GM12873 (cell line): ENCODE measurements at regions not wholly inside any gene's neighbourhood (a gene's known extent, or its start where the extent isn't known, plus 50 kb on each side); places are given as distances from the start of the nearest gene placed in this dataset.

ENCODE experiments used
- TF ChIP-seq, protein P1 (sequence below): IDR thresholded peaks from 2 replicates; pipeline ENCODE4 v1.5.1; 2012; ENCODE audit warnings: low read depth, mild to moderate bottlenecking, moderate library complexity, low read length, control low read depth; ENCODE audit not compliant: insufficient read depth; ENCODE audit errors: missing control alignments

GRCh38 chr1:2927393-2928360 is 93.6 kb upstream of the ACTRT2 start:
- TF ChIP-seq, protein P1, sequence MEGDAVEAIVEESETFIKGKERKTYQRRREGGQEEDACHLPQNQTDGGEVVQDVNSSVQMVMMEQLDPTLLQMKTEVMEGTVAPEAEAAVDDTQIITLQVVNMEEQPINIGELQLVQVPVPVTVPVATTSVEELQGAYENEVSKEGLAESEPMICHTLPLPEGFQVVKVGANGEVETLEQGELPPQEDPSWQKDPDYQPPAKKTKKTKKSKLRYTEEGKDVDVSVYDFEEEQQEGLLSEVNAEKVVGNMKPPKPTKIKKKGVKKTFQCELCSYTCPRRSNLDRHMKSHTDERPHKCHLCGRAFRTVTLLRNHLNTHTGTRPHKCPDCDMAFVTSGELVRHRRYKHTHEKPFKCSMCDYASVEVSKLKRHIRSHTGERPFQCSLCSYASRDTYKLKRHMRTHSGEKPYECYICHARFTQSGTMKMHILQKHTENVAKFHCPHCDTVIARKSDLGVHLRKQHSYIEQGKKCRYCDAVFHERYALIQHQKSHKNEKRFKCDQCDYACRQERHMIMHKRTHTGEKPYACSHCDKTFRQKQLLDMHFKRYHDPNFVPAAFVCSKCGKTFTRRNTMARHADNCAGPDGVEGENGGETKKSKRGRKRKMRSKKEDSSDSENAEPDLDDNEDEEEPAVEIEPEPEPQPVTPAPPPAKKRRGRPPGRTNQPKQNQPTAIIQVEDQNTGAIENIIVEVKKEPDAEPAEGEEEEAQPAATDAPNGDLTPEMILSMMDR, result no peak

GRCh38 chr1:2928366-2929325 is 92.6 kb upstream of the ACTRT2 start:
- TF ChIP-seq, protein P1, result no peak

- TF ChIP-seq, protein P1, result no peak
Measured at GRCh38 chr1:2929335-2929734, 91.9 kb upstream of the ACTRT2 start.

GRCh38 chr1:2930016-2930815 is 91.1 kb upstream of the ACTRT2 start:
- TF ChIP-seq, protein P1, result no peak

- TF ChIP-seq, protein P1, result no peak
Measured at GRCh38 chr1:2930913-2931723, 90.1 kb upstream of the ACTRT2 start.

DNA sequence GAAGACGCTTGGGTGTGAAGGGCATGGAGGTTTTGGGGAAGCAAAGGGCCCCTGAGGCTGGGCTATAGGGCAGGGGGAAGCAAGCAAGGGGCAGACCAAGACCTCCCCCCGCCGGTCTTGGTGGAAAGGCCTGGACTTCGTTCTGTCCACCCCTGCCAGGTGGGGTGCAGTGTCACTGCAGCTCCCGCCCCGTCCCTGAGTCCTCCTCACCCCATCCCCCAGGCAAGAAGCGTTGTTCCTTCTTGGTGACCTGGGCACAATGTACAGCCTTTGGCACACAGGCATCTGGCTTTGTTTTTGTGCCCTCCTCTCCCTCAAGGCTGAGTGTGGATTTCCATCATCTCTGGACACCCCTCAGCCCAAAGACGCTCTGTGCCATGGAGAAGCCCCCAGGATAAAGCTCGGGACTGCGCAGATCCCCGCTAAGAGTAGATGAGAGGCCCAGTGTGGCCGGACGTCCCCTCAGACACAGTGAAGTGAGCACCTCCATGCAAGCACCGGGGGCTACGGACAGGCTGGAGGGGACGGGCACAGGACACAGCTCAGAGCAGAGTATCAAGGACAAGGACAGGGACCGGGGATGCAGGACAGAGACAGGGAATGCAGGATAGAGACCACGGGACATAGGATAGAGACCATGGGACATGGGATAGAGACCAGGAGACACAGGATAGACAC is 89.4 kb upstream of the ACTRT2 start:
- TF ChIP-seq, protein P1, result no peak
